HEK293 (cell line): ENCODE measurements at regions not wholly inside any gene's neighbourhood (a gene's known extent, or its start where the extent isn't known, plus 50 kb on each side); places are given as distances from the start of the nearest gene placed in this dataset.

ENCODE experiments used
- BCL11A ChIP-seq: fragments of 450-650 bp; formaldehyde crosslinking; IDR thresholded peaks from 2 replicates; pipeline ENCODE4 v1.5.1; 2016; ENCODE audit warnings: low read depth, missing biosample characterization, missing genetic modification characterization
- KLF10 ChIP-seq: fragments of 450-650 bp; IDR thresholded peaks from 2 replicates; pipeline ENCODE4 v1.5.1; 2018; ENCODE audit warnings: missing biosample characterization, mild to moderate bottlenecking, missing genetic modification characterization
- ZNF138 ChIP-seq: fragments of 450-650 bp; formaldehyde crosslinking; IDR thresholded peaks from 2 replicates; pipeline ENCODE4 v1.5.1; 2016; ENCODE audit warnings: missing biosample characterization, missing genetic modification characterization, borderline replicate concordance
- ZNF174 ChIP-seq: fragments of 450-650 bp; formaldehyde crosslinking; IDR thresholded peaks from 2 replicates; pipeline ENCODE4 v1.5.0; 2017; ENCODE audit warnings: missing biosample characterization, mild to moderate bottlenecking, missing genetic modification characterization
- ZNF24 ChIP-seq: fragments of 450-650 bp; formaldehyde crosslinking; IDR thresholded peaks from 2 replicates; pipeline ENCODE4 v1.5.1; 2016; ENCODE audit warnings: missing biosample characterization, missing genetic modification characterization
- ZNF561 ChIP-seq: fragments of 450-650 bp; IDR thresholded peaks from 2 replicates; pipeline ENCODE4 v1.5.1; 2018; ENCODE audit warnings: missing biosample characterization, missing genetic modification characterization, borderline replicate concordance
- TF ChIP-seq, protein P1 (sequence below): fragments of 450-650 bp; formaldehyde crosslinking; IDR thresholded peaks from 2 replicates; pipeline ENCODE4 v1.5.1; 2016; ENCODE audit warnings: missing biosample characterization, missing genetic modification characterization
- TF ChIP-seq, protein P2 (sequence below): fragments of 450-650 bp; formaldehyde crosslinking; IDR thresholded peaks from 2 replicates; pipeline ENCODE4 v1.5.1; 2016; ENCODE audit warnings: missing biosample characterization, missing genetic modification characterization

DNA sequence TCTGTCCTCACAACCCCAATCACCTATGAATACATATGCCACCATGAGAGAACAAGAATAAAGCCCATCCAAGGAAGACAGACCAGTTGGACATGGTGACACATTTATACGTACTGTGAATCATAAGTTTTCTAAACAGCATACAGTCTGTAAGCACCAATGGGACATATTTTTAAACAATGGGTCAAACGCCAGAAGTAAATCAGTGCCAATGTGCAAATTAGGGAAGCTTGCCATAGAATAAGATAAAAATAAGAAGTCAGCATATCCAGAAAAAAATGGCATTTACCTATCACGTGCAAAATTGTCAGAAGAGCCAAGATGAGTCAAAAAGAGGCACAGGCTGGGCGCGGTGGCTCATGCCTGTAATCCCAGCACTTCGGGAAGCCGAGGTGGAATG lies 910.4 kb downstream of the SORCS1 start:
- TF ChIP-seq KLF10 (tag by site-specific recombination) (no peak), BCL11A (no peak), ZNF138 (tag by site-specific recombination) (no peak), ZNF24 (no peak), ZNF174 (no peak), ZNF561 (tag by site-specific recombination) (no peak)
- TF ChIP-seq, protein P1, sequence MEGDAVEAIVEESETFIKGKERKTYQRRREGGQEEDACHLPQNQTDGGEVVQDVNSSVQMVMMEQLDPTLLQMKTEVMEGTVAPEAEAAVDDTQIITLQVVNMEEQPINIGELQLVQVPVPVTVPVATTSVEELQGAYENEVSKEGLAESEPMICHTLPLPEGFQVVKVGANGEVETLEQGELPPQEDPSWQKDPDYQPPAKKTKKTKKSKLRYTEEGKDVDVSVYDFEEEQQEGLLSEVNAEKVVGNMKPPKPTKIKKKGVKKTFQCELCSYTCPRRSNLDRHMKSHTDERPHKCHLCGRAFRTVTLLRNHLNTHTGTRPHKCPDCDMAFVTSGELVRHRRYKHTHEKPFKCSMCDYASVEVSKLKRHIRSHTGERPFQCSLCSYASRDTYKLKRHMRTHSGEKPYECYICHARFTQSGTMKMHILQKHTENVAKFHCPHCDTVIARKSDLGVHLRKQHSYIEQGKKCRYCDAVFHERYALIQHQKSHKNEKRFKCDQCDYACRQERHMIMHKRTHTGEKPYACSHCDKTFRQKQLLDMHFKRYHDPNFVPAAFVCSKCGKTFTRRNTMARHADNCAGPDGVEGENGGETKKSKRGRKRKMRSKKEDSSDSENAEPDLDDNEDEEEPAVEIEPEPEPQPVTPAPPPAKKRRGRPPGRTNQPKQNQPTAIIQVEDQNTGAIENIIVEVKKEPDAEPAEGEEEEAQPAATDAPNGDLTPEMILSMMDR (tag by site-specific recombination): no peak
- TF ChIP-seq, protein P2, sequence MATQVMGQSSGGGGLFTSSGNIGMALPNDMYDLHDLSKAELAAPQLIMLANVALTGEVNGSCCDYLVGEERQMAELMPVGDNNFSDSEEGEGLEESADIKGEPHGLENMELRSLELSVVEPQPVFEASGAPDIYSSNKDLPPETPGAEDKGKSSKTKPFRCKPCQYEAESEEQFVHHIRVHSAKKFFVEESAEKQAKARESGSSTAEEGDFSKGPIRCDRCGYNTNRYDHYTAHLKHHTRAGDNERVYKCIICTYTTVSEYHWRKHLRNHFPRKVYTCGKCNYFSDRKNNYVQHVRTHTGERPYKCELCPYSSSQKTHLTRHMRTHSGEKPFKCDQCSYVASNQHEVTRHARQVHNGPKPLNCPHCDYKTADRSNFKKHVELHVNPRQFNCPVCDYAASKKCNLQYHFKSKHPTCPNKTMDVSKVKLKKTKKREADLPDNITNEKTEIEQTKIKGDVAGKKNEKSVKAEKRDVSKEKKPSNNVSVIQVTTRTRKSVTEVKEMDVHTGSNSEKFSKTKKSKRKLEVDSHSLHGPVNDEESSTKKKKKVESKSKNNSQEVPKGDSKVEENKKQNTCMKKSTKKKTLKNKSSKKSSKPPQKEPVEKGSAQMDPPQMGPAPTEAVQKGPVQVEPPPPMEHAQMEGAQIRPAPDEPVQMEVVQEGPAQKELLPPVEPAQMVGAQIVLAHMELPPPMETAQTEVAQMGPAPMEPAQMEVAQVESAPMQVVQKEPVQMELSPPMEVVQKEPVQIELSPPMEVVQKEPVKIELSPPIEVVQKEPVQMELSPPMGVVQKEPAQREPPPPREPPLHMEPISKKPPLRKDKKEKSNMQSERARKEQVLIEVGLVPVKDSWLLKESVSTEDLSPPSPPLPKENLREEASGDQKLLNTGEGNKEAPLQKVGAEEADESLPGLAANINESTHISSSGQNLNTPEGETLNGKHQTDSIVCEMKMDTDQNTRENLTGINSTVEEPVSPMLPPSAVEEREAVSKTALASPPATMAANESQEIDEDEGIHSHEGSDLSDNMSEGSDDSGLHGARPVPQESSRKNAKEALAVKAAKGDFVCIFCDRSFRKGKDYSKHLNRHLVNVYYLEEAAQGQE (tag by site-specific recombination): no peak
